Endothelial cell of umbilical vein (primary cell): ENCODE measurements at regions not wholly inside any gene's neighbourhood (a gene's known extent, or its start where the extent isn't known, plus 50 kb on each side); places are given as distances from the start of the nearest gene placed in this dataset.

Experiments used
- BruUV-seq: library from RNA; stranded (reverse); fragments of 400-500 nt; replicated peaks from 2 replicates; lab custom pipeline; 2021; lab: Mats Ljungman, UMichigan
- CTCF ChIA-PET: fragments of 300-600, 350-600 bp; sonication (Branson Sonifier 250); formaldehyde crosslinking; loops from one replicate; lab custom pipeline; 2021; ENCODE audit warnings: antibody characterized with exemption, inconsistent platforms; lab: Charles Lee
- POLR2A ChIA-PET: fragments of 300-600, 350-600 bp; sonication (Branson Sonifier 250); formaldehyde crosslinking; loops from one replicate; lab custom pipeline; 2021; ENCODE audit warnings: antibody characterized with exemption, inconsistent platforms; lab: Charles Lee
- DNase-seq: peaks from one replicate; pipeline ENCODE4 v3.0.0-alpha.2; 2011; ENCODE audit warnings: low read depth, low spot score
- FAIRE-seq: peaks from 2 replicates; lab custom pipeline; 2011; peaks lifted over from hg19 to GRCh38; lab: Jason Lieb, UNC
- H2AFZ ChIP-seq: 2 replicates; pipeline ENCODE4 v1.6.0; 2012; ENCODE audit warnings: low read depth, low read length, control low read depth, inconsistent platforms
- H3K27ac ChIP-seq: 2 replicates; pipeline ENCODE4 v1.5.1; 2011; ENCODE audit warnings: low read depth, mild to moderate bottlenecking, control low read depth, low read length, moderate library complexity; ENCODE audit not compliant: insufficient read depth
- H3K27me3 ChIP-seq, 2 experiments: 2 replicates each; pipeline versions ENCODE4 v1.6.0 to v1.6.1; 2011; ENCODE audit warnings: low read length in 2 of 2, mixed read lengths in 1 of 2; ENCODE audit not compliant: control insufficient read depth in 2 of 2, insufficient read depth in 2 of 2
- H3K36me3 ChIP-seq, 2 experiments: 2 replicates in 1 of 2; 3 replicates in 1 of 2; pipeline ENCODE4 v1.5.1; 2011; ENCODE audit warnings: low read length in 2 of 2, mild to moderate bottlenecking in 1 of 2, moderate library complexity in 1 of 2; ENCODE audit not compliant: control insufficient read depth in 2 of 2, insufficient read depth in 2 of 2; ENCODE audit errors: extremely low read depth in 1 of 2
- H3K4me1 ChIP-seq: 3 replicates; pipeline ENCODE4 v1.5.1; 2011; ENCODE audit warnings: mild to moderate bottlenecking, low read length; ENCODE audit not compliant: control insufficient read depth, insufficient read depth; ENCODE audit errors: extremely low read depth
- H3K4me2 ChIP-seq: 2 replicates; pipeline ENCODE4 v1.6.1; 2011; ENCODE audit warnings: low read length, control low read depth, mixed read lengths; ENCODE audit not compliant: insufficient read depth
- H3K4me3 ChIP-seq, 3 experiments: fragments of 200-600 bp in 1 of 3; sonication (generic), shearing (Covaris generic) in 1 of 3; replicated peaks in 1 of 3; 2 replicates each; pipeline ENCODE4 v1.5.1; 2011 to 2016; ENCODE audit warnings: control low read depth in 3 of 3, low read length in 3 of 3, mild to moderate bottlenecking in 2 of 3, inconsistent platforms in 1 of 3, low read depth in 1 of 3, moderate library complexity in 1 of 3; ENCODE audit not compliant: insufficient read depth in 1 of 3
- H3K79me2 ChIP-seq: 2 replicates; pipeline ENCODE4 v1.6.0; 2012; ENCODE audit warnings: low read length, inconsistent platforms; ENCODE audit not compliant: control insufficient read depth, insufficient read depth
- H3K9ac ChIP-seq: replicated peaks from 2 replicates; pipeline ENCODE3; 2011; ENCODE audit warnings: low read length, control low read depth; ENCODE audit not compliant: insufficient read depth; ENCODE audit errors: extremely low read depth
- H3K9me1 ChIP-seq: replicated peaks from 3 replicates; pipeline ENCODE4 v1.6.0; 2011; ENCODE audit warnings: mild to moderate bottlenecking, low read length; ENCODE audit not compliant: control insufficient read depth, insufficient read depth; ENCODE audit errors: extremely low read depth
- H3K9me3 ChIP-seq: replicated peaks from 2 replicates; pipeline ENCODE4 v1.5.1; 2012; ENCODE audit warnings: low read length, inconsistent platforms; ENCODE audit not compliant: control insufficient read depth, insufficient read depth
- H4K20me1 ChIP-seq: replicated peaks from 2 replicates; pipeline ENCODE3; 2011; ENCODE audit warnings: mild to moderate bottlenecking, low read length; ENCODE audit not compliant: control insufficient read depth, insufficient read depth; ENCODE audit errors: extremely low read depth
- EZH2 ChIP-seq: IDR thresholded peaks from 2 replicates; pipeline ENCODE4 v1.6.1; 2012; ENCODE audit warnings: borderline replicate concordance, low read depth, mild to moderate bottlenecking, moderate library complexity, low read length, inconsistent platforms; ENCODE audit not compliant: severe bottlenecking
- FOS ChIP-seq: IDR thresholded peaks from 2 replicates; pipeline ENCODE4 v1.6.1; 2011; ENCODE audit warnings: mild to moderate bottlenecking, low read length, moderate library complexity, borderline replicate concordance; ENCODE audit not compliant: insufficient read depth
- GATA2 ChIP-seq: IDR thresholded peaks from 2 replicates; pipeline ENCODE4 v1.7.0; 2011; ENCODE audit warnings: low read depth, mild to moderate bottlenecking, moderate library complexity, mixed read lengths, low read length; ENCODE audit not compliant: insufficient read length, insufficient read depth
- JUN ChIP-seq: IDR thresholded peaks from 2 replicates; pipeline ENCODE4 v1.6.1; 2011; ENCODE audit warnings: borderline replicate concordance, low read depth; ENCODE audit not compliant: insufficient read length, insufficient read depth
- MYC ChIP-seq: IDR thresholded peaks from one replicate; pipeline ENCODE4 v1.6.1; 2011; ENCODE audit warnings: mild to moderate bottlenecking, low read depth, low read length
- POLR2A ChIP-seq: IDR thresholded peaks from 2 replicates; pipeline ENCODE4 v1.6.1; 2012; ENCODE audit warnings: low read depth, mild to moderate bottlenecking, control low read depth, low read length
- POLR2AphosphoS5 ChIP-seq: IDR thresholded peaks from 2 replicates; pipeline ENCODE4 v1.6.1; 2012; ENCODE audit warnings: low read depth, mild to moderate bottlenecking, control low read depth, low read length, moderate library complexity; ENCODE audit not compliant: insufficient read depth
- dilution Hi-C: fragments of 300-500 bp; cut with MboI; formaldehyde crosslinking; loops from one replicate; pipeline ENCODE4 v1.15.0; 2019; ENCODE audit warnings: low sequenced_read_pairs; ENCODE audit not compliant: extremely low pct_ligation_motif_present
- intact Hi-C: fragments of 100-400 bp; cut with micrococcal nuclease; formaldehyde crosslinking; loops from one replicate; pipeline ENCODE4 v1.10.0; 2022
- TF ChIP-seq, protein P1 (sequence below), 2 donors: IDR thresholded peaks; 1 replicate in 1 of 2; 2 replicates in 1 of 2; pipeline ENCODE4 v1.5.1; 2011; ENCODE audit warnings: low read length in 2 of 2, mild to moderate bottlenecking in 2 of 2, moderate library complexity in 2 of 2, control low read depth in 1 of 2, inconsistent platforms in 1 of 2, low read depth in 1 of 2; ENCODE audit not compliant: insufficient read depth in 1 of 2; ENCODE audit errors: extremely low read depth in 1 of 2
- TF ChIP-seq, protein P2 (sequence below): IDR thresholded peaks from 2 replicates; pipeline ENCODE4 v1.6.1; 2011; ENCODE audit not compliant: insufficient read depth, insufficient read length

DNA sequence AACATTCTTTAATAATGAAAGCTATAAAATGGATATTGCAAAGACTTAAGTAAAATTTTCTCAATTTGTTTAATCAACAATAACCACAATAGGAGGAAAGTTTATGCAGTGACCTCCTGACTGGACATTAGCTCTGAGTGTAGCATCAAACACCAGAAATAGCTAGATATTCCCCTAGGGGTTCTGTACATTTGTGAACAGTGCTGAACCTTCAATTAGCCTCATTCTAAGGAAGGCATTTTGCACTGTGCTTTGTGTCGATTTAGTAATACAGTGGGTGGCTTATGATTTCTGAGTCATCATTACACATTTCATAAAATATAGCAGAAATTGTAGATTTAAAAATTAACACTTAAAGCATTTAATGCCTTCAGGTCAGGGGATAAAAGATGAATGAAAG lies 367.3 kb upstream of the PCDH15 start:
- Histone ChIP-seq H3K4me3 (no peak overlapping the region), H3K36me3 (no peaks in the 10 kb centered on the region), H3K9me1 (no peaks in the 10 kb centered on the region), H3K27ac (no peak overlapping the region), H3K79me2 (no peaks in the 10 kb centered on the region), H3K9ac (no peak overlapping the region), H3K9me3 (no peaks in the 10 kb centered on the region), H3K27me3 (no peaks in the 10 kb centered on the region), H3K4me1 (no peaks in the 10 kb centered on the region), H4K20me1 (no peaks in the 10 kb centered on the region), H3K4me2 (no peak overlapping the region), H2AFZ (no peak overlapping the region)
- dilution Hi-C loops, result no loop called here
- intact Hi-C loops, result no loop called here
- DNase-seq (no peak), FAIRE-seq (no peak)
- TF ChIP-seq POLR2A (no peak), MYC (no peak), JUN (no peak), GATA2 (no peak), EZH2 (no peak), FOS (no peak), POLR2AphosphoS5 (no peak)
- TF ChIP-seq, protein P1, sequence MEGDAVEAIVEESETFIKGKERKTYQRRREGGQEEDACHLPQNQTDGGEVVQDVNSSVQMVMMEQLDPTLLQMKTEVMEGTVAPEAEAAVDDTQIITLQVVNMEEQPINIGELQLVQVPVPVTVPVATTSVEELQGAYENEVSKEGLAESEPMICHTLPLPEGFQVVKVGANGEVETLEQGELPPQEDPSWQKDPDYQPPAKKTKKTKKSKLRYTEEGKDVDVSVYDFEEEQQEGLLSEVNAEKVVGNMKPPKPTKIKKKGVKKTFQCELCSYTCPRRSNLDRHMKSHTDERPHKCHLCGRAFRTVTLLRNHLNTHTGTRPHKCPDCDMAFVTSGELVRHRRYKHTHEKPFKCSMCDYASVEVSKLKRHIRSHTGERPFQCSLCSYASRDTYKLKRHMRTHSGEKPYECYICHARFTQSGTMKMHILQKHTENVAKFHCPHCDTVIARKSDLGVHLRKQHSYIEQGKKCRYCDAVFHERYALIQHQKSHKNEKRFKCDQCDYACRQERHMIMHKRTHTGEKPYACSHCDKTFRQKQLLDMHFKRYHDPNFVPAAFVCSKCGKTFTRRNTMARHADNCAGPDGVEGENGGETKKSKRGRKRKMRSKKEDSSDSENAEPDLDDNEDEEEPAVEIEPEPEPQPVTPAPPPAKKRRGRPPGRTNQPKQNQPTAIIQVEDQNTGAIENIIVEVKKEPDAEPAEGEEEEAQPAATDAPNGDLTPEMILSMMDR (IDR thresholded peaks at IDR 0.05; ENCODE audit: extremely low read depth in 1 of 2, insufficient read depth in 1 of 2, low read depth in 1 of 2, low read length in 2 of 2), result no peak
- TF ChIP-seq, protein P2, sequence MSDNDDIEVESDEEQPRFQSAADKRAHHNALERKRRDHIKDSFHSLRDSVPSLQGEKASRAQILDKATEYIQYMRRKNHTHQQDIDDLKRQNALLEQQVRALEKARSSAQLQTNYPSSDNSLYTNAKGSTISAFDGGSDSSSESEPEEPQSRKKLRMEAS, result no peak
- ChIA-PET CTCF (no interaction called here), POLR2A (no interaction called here)
- no TSS peak for BruUV-seq
